ENCODE measurements at regions not wholly inside any gene's neighbourhood (a gene's known extent, or its start where the extent isn't known, plus 50 kb on each side); places are given as distances from the start of the nearest gene placed in this dataset.

GRCh38 chr9:109549386-109549785 lies 51.3 kb upstream of the PTPN3 start:
- no peak for DNase-seq (ENCODE audit: low spot score)

- DNase-seq (ENCODE audit: low spot score): no peak
These were observed 53.5 kb upstream of the PTPN3 start for GRCh38 chr9:109551651-109552050.

DNA sequence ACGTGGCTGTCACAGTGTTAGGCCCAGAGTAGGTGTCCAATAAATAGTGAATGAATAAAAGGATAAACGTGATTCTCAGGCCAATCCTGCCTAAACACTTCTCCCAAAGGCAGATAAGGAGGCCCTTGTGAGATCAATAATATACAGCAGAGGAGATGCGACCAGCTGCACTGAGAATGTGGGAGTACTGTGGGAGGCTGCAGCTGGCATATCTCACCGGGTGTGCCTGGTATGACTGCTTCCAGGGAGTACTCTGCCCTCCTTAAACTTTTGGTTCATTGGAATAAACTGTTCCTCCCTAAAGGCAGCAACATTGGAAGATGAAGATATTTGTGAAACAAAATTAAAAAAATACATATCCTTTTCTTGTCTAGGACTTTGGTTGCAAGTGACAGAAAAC lies 57.1 kb upstream of the PTPN3 start:
- DNase-seq (ENCODE audit: low spot score): no peak

DNA sequence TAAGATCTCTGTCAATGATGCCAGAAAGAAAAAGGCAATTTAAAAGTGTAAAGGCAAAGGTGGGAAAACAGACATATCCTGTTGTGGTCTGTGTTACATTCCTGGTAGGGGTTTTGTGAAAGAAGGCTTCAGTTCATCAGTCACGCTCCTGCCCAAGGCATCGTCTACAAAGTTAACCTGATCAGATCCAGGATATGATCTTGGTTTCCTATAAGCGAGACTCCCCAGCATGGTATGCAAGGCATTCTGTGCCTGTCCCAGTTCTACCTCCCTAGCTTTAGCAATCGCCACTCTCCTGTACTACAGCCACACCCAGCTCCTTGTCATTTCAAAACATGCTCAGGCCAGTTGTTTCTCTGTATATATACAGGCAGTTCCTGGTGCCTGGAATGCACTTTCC lies 58.0 kb upstream of the PTPN3 start:
- no peak for DNase-seq (ENCODE audit: low spot score)

DNA sequence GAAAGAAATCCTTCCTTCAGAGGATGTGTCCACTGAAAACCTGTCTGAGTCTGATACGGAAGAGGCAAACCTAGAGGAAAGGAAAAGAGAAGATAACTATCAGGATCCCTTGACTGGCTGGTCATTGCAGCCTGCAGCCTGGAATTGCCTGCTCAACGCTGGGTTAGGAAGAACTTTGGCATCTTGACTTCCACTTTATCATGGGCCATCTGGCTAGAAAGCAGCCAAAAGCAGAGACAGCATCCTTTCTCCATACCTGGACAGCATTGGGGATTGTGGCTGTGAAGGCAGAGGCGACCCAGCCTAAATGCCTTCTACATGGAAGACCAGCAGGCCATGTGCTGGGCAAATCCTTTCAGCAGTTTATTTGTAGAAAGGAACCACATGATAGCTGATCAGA lies 58.7 kb upstream of the PTPN3 start:
- no peak for DNase-seq (ENCODE audit: low spot score)

DNA sequence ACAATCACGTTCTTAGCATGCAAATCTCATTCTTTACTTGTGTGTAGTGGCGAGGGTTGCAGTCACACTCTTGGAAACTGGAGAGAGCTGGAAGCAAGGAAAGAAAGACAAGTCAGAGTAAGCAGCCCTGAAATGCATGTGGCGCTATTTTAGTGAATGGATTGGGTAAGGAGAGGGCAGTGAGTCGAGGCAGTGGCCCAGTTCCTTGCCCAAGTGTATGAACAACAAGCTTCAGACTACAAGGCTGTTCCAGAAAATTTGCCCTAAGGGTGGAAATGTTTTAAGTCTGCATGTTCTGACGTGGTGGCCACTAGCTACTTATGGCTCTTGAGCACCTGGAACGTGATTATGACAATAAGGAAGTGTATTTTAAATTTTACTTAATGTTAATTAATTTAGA lies 59.4 kb upstream of the PTPN3 start:
- no peak for DNase-seq (ENCODE audit: low spot score)

DNA sequence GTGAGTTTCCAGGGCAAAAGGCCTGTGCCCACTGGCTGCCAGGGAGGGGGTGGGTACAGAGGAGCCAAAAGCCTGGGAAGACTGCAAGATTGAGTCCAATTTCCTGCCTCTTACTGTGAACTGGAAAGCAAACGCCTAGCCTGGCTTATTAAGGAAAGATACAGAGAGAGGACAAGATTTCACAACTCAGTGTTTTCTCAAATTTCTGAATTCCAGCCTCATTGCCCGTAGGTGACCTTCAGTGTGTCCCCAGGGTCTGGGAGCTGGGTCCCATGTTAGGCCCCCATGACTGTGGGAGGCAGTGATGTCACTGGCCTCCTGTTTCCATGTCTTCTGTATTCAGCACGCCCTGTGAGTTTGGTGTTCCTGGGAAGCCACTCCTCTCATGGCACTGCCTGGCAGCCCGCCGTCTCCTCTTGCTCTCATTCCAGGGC lies 60.6 kb upstream of the PTPN3 start:
- no peak for DNase-seq (ENCODE audit: low spot score)

DNA sequence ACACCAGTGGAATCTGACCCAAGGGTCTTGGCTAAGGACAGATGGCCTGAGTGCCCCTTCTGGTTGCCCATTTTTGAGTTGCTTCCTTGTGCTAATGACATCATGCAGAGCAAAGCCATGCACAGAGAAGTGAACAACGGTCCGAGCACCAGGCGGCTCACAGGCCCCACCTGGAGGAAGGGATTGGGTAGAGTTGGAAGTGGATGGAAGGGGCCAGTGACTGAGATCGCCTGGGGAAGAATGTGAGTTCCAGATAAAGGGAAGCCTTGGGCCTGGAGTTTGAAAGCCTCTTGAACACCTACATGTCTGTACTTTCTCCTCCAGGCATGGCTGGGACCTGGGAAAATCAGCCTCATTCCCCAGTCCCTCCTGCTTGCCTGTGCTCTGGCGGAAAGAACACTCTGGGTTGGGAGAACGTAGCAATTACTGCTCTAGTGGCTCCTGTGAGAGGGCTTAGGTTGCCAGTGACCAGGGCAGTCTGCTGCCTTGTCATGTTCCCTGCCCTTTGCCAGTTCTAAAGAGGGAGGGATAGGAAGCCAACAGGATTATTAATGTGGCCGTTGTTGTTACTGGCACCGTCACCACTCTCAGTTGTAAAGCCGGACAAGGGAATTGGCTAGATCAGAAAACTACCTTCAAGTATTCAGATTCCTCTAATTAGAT lies 62.5 kb upstream of the PTPN3 start:
- DNase-seq (ENCODE audit: low spot score): no peak

DNA sequence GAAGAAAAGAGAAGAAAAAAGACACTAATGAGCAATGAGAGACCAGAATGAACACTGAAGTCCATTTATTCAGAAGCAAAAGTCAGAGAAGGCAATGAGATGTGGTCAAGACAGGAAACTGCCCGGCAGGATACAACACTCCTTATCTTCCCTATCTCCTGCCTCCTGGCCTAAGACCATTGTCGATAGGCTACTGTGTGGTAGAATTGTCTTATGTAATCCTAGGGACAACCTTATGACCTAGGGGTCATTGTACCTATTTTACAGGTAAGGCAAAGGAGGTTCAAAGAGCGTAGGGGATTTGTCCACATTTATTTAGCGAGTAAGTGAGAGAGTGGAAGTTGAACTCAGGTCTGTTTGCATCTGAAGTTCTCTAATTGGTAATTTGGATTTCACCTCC lies 63.0 kb upstream of the PTPN3 start:
- DNase-seq (ENCODE audit: low spot score): no peak

- no peak for DNase-seq (ENCODE audit: low spot score)
These were observed 70.0 kb upstream of the PTPN3 start for GRCh38 chr9:109568089-109568488.

DNA sequence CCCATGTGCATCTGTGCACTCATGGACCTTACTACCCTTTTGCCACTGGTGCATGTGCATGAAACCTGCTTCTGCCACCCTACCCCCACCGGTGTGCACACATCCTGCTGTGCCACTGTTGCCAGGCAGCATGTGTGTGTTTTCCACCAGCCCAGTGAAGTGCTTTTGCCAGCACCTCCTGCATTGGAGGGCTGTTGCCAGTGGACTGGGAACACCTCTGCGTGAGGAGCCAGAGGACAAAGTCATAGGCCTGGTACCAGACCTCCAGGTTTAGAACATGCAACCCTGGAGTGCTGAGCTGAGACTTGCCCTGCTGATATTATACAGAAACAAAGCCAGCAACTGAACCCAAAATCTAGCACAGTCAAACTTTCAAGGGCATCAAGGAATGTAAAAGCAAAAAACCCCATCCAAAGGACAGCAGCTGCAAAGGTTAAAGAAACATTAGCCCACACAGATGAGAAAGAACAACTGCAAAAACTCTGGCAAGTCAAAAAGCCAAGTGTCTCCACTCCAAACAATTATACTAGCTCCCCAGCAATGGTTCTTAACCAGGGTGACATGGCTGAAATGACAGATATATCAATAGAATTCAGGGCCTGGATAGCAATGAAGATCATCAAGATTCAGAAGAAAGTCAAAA lies 70.6 kb upstream of the PTPN3 start:
- no peak for DNase-seq (ENCODE audit: low spot score)

GRCh38 chr9:109574061-109574882 lies 76.2 kb upstream of the PTPN3 start:
- DNase-seq (ENCODE audit: low spot score): peak; percentile 74

DNA sequence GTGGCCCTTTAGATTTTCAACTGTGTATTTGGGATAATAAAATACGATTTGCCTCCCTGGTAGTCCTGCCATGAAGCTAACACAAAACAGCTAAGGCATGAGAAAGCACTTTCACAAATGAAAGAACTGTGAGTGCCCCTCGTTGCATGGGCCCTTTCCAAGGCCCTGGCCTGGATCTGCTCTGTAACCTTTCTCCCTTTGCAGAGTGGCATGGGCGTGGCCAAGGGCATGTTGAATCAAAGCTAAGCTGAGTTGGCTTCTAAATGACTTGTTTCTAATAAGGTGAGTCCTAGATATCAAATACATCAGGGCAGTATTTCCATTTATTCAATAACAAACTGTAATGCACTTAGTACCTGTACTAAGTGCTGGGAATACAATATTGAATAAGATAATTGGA lies 78.7 kb upstream of the PTPN3 start:
- DNase-seq (ENCODE audit: low spot score): no peak

DNA sequence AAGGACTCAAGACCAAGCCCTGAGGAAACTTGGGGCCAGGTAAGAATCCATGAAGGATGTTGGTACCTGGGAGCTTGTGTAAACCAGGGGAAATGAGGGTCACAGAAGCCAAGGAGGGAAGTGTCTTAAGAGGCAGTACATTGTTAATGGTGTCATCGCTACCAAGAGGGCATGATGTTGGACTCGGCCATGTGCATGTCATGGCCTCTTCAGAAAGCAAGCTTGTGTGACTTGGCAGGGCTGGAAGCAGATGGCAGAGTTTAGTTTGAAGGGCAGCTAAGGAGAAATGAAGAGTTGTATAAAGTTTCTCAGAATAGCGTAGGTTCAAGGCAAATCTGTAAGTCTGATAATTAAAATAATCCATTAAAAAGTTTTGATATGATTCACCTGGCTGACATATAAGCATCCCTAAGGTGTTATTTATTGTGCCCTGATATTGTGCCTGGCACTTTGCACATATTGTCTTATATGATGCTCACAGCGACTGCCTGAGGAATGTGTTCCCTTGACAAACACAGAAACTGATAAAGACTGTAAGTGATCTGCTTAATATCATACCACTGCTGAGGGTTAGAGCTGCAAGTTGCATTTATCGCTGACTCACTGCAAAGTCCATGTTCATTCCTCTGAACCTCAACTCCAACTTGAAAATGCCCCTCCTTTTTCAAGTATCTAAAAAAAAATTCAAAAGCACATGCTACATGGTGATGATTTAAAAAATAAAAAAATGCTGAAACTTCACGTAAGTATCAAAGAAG lies 81.3 kb upstream of the PTPN3 start:
- DNase-seq (ENCODE audit: low spot score): no peak

DNA sequence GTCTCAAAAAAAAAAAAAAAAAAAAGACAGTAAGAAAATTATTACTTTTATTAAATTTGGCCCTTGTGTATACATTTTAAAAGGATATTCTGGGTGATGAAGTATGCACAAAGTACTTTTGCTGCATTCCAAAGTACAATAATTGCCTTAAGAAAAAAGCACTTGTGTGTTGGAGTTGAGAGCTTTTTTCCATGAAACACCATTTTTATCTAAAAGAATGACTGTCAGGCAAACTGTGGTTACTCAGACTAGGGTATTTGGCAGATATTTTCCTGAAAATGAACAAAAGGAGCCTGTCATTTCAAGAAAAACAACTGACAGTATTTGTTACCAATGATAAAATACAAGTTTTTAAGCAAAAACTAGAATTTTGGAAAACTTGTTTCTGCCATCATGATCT lies 84.3 kb upstream of the PTPN3 start:
- no peak for DNase-seq (ENCODE audit: low spot score)

DNA sequence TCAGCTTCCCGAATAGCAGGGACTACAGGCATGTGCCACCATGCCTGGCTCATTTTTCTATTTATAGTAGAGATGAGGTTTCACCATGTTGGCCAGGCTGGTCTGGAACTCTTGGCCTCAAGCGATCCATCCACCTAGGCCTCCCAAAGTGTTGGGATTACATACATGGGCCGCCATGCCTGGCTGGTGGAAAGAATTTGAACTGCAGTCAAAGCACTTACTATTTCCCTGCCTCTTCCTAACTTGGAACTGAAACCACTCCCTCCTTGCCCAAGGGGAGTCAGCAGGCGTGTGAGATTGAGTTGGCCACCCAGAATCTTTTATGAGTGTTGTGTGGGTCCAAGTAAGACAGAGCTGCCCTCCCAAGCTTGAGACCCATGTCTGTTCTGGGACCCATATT lies 86.1 kb upstream of the PTPN3 start:
- no peak for DNase-seq (ENCODE audit: low spot score)

DNA sequence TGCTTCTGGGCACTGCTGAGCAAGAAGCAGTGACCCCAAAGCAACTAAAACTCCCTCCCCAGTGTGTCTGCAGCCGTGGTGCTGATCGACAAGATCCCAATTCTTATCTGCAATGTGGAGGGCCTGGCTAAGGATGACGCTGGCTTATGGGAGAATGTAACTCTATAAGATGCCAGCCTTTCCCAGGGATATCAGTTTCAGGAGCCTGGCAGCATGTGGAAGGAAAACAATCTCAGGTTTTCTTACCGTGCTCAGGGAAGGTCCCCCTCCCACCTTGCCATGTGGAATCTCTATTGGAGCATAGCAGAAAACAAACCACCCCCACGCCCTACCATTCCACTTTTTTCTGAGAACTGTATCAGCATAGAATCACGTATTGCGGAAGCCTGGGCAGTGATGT lies 87.7 kb upstream of the PTPN3 start:
- DNase-seq (ENCODE audit: low spot score): no peak

DNA sequence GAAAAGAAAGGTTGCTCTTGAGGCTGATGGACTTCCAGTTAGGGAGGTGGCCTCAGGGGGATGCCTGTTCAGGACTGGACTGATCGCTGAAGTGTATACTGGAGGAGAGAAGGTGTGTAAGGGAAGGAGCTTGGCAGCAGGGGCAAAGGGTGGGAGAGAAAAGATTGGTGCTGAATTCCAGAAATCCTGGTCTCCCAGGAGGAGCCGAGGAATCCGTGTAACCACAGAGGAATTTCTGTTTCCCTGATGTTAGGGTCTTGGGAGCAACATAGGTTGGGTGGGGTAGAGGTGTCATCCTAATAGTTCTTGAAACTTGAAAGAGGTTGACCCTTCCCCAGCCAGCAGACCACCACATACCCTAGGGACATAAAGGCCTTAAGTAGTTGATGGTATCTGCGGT lies 88.9 kb upstream of the PTPN3 start:
- DNase-seq (ENCODE audit: low spot score): no peak

DNA sequence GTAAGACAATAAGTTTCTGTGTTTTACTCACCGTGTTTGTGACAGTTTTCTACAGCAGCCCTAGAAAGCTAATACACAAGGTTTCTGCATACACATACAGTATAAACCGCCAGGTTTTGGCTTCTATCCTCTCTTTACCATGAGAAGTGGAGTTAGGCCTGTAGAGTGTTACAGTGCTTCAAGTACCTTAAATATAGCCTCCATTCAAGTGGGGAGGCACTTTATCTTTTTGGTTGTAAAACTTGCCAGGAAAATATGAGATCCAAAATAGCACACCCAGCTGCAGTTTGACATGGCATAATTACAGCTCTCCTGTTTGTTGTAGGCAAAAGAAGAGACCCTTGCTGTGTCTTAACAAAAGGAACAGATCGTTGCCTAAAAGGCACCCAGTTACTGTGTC lies 90.3 kb upstream of the PTPN3 start:
- DNase-seq (ENCODE audit: low spot score): no peak

- DNase-seq (ENCODE audit: low spot score): no peak
These were observed 92.9 kb upstream of the PTPN3 start for GRCh38 chr9:109590966-109591365.

DNA sequence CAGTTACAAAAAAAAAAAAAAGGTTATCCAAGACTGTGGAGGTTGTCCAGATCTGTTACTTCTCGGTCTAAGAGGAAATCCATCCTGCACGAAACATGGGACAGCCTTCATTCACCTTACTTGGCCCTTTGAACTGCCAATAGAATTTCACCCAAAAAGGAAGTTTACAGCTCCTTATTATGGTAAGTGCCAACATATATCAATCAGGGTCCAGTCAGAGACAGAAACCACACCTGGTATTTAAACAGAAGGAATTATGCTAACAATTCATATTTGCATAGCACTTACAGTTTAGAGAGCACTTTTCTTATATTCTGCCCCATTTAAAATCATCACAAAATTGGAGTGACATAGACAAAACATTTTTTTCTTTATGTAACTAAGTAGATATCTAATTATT lies 93.6 kb upstream of the PTPN3 start:
- no peak for DNase-seq (ENCODE audit: low spot score)

- DNase-seq (ENCODE audit: low spot score): no peak
These were observed 95.5 kb upstream of the PTPN3 start for GRCh38 chr9:109593612-109594011.

DNA sequence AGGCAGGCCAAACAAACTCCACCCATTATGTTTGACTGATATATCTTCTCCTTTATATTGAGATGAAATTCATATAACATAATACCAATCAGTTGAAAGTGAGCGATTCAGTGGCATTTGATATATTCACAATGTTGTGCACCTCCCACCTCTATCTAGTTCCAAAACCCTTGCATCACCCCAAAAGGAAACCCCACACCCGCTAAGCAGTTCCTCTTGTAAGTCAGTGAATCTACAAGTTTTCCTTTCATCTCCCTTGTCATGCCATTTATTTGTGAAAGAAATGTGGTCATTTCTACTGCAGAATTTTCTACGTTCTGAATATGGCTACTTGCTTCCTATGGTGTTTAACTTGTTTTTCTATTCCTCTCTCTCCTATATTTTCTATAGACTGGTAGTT lies 99.4 kb upstream of the PTPN3 start:
- no peak for DNase-seq (ENCODE audit: low spot score)

All from GM03348 (cell line).